Prostate gland (tissue), 2 donors: ENCODE measurements at regions not wholly inside any gene's neighbourhood (a gene's known extent, or its start where the extent isn't known, plus 50 kb on each side); places are given as distances from the start of the nearest gene placed in this dataset.

Experiments
- POLR2A ChIP-seq: fragments of 450-650 bp; IDR thresholded peaks from one replicate; pipeline ENCODE4 v1.6.1; 2016; ENCODE audit warnings: antibody characterized with exemption, mild to moderate bottlenecking
- TF ChIP-seq, protein P1 (sequence below), 4 experiments: fragments of 200-600 bp in 2 of 4; fragments of 450-650 bp in 2 of 4; sonication (generic) in 2 of 4; IDR thresholded peaks; 1 replicate in 3 of 4; 2 replicates in 1 of 4; pipeline ENCODE4 v1.5.1; 2016 to 2019; ENCODE audit warnings: antibody characterized with exemption in 4 of 4, mild to moderate bottlenecking in 2 of 4, moderate library complexity in 2 of 4

DNA sequence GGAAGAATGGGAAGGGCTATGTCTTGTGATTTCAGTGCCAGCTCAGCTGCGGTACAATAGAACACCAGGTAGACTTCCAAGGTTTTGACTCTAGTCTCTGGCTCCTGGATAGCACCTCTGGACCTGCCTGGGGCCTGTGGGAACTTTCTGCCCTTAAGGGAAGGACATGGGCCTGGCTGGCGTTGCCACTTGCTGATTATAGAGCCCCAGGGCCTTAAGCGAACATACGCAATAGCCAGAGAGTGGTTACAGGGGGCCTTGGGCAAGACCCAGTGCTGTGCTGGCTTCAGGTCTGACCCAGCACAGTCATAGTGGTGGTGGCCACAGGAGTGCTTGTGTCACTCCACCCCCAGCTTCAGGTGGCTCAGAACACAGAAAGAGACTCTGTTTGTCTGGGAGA, 131.1 kb upstream of the COL21A1 start:
- TF ChIP-seq, protein P1, sequence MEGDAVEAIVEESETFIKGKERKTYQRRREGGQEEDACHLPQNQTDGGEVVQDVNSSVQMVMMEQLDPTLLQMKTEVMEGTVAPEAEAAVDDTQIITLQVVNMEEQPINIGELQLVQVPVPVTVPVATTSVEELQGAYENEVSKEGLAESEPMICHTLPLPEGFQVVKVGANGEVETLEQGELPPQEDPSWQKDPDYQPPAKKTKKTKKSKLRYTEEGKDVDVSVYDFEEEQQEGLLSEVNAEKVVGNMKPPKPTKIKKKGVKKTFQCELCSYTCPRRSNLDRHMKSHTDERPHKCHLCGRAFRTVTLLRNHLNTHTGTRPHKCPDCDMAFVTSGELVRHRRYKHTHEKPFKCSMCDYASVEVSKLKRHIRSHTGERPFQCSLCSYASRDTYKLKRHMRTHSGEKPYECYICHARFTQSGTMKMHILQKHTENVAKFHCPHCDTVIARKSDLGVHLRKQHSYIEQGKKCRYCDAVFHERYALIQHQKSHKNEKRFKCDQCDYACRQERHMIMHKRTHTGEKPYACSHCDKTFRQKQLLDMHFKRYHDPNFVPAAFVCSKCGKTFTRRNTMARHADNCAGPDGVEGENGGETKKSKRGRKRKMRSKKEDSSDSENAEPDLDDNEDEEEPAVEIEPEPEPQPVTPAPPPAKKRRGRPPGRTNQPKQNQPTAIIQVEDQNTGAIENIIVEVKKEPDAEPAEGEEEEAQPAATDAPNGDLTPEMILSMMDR (IDR thresholded peaks at IDR 0.05) = no peak
- no peak for TF ChIP-seq POLR2A
